Upper lobe of left lung (tissue), 4 donors: ENCODE measurements at regions not wholly inside any gene's neighbourhood (a gene's known extent, or its start where the extent isn't known, plus 50 kb on each side); places are given as distances from the start of the nearest gene placed in this dataset.

Experiments
- EP300 ChIP-seq, 4 donors: sonication (generic); formaldehyde crosslinking; IDR thresholded peaks; one replicate each; pipeline ENCODE4 v1.5.1; 2017; ENCODE audit warnings: antibody characterized with exemption in 4 of 4, control low read depth in 2 of 4
- POLR2A ChIP-seq, 4 donors: fragments of 450-650 bp; IDR thresholded peaks; one replicate each; pipeline ENCODE4 v1.5.1; 2016 to 2017; ENCODE audit warnings: antibody characterized with exemption in 4 of 4, mild to moderate bottlenecking in 2 of 4
- TF ChIP-seq, protein P1 (sequence below), 6 experiments: fragments of 450-650 bp in 4 of 6; fragments of 200-600 bp in 2 of 6; sonication (generic) in 2 of 6; IDR thresholded peaks; one replicate each; pipeline ENCODE4 v1.5.1; 2016 to 2019; ENCODE audit warnings: antibody characterized with exemption in 6 of 6

DNA sequence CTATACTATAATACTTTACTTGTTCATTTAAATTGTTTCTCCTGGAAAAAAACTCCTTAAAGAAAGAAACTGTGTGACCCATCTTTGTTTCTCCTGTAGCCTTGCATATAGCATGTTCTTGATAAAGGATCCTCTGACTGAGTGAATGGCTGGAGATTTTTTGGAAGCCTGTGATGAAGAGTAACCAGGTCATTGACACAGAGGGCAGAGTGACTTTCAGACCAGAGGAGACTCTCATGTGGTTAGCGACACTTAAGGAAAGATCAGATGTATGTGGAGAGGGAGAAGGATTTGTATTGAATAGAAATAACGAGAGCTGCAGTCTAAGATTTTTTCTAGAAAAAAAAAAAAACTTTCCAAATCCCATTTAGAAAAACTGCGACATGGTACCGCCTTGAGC is 85.5 kb downstream of the TRIM43 start:
- TF ChIP-seq, protein P1, sequence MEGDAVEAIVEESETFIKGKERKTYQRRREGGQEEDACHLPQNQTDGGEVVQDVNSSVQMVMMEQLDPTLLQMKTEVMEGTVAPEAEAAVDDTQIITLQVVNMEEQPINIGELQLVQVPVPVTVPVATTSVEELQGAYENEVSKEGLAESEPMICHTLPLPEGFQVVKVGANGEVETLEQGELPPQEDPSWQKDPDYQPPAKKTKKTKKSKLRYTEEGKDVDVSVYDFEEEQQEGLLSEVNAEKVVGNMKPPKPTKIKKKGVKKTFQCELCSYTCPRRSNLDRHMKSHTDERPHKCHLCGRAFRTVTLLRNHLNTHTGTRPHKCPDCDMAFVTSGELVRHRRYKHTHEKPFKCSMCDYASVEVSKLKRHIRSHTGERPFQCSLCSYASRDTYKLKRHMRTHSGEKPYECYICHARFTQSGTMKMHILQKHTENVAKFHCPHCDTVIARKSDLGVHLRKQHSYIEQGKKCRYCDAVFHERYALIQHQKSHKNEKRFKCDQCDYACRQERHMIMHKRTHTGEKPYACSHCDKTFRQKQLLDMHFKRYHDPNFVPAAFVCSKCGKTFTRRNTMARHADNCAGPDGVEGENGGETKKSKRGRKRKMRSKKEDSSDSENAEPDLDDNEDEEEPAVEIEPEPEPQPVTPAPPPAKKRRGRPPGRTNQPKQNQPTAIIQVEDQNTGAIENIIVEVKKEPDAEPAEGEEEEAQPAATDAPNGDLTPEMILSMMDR (IDR thresholded peaks at IDR 0.05) = no peak
- no peak for TF ChIP-seq POLR2A (IDR thresholded peaks at IDR 0.05)
- TF ChIP-seq EP300 (IDR thresholded peaks at IDR 0.05) = no peak
